ENCODE measurements at regions not wholly inside any gene's neighbourhood (a gene's known extent, or its start where the extent isn't known, plus 50 kb on each side); places are given as distances from the start of the nearest gene placed in this dataset.
A peak's percentile ranks its signal among the peaks of the same experiment; 100 is the strongest.

- FAIRE-seq = no peak
- peak in 2 of 5 donors; percentile 5 to 13 for DNase-seq
- no peak overlapping the region for H3K9ac ChIP-seq (ENCODE audit: low read length in 3 of 3)
- no peak for TF ChIP-seq CTCF (IDR thresholded peaks at IDR 0.05; ENCODE audit: borderline replicate concordance, extremely low read depth, insufficient read depth)
- no peaks in the 10 kb centered on the region for H3K27me3 ChIP-seq (ENCODE audit: control insufficient read depth, insufficient read depth, low read length)
- no peak overlapping the region for H3K27ac ChIP-seq (ENCODE audit: low read depth in 2 of 2, low read length in 2 of 2)
- no peaks in the 10 kb centered on the region for H3K36me3 ChIP-seq (ENCODE audit: control insufficient read depth in 2 of 3, insufficient read depth in 3 of 3, low read length in 3 of 3)
- no peak overlapping the region for H3K4me3 ChIP-seq (ENCODE audit: low read length in 3 of 3)
- no peaks in the 10 kb centered on the region for H3K4me1 ChIP-seq (ENCODE audit: control insufficient read depth in 2 of 3, insufficient read depth in 2 of 3, low read depth in 1 of 3, low read length in 3 of 3)
- no peaks in the 10 kb centered on the region for H3K9me3 ChIP-seq (ENCODE audit: control insufficient read depth in 2 of 3, insufficient read depth in 1 of 3, low read length in 3 of 3)
- intact Hi-C loops (cut with DNase I) = no loop called here
Observed at GRCh38 chr14:43204816-43205215, 1302.3 kb downstream of the FSCB start.

- H3K4me3 ChIP-seq (ENCODE audit: low read length in 3 of 3) = no peak overlapping the region
- H3K36me3 ChIP-seq (ENCODE audit: control insufficient read depth in 2 of 3, insufficient read depth in 3 of 3, low read length in 3 of 3) = no peaks in the 10 kb centered on the region
- H3K27me3 ChIP-seq (ENCODE audit: control insufficient read depth, insufficient read depth, low read length) = no peaks in the 10 kb centered on the region
- no peak for DNase-seq
- peak; percentile 27 for FAIRE-seq
- H3K4me1 ChIP-seq (ENCODE audit: control insufficient read depth in 2 of 3, insufficient read depth in 2 of 3, low read depth in 1 of 3, low read length in 3 of 3) = no peaks in the 10 kb centered on the region
- no peak for TF ChIP-seq CTCF (IDR thresholded peaks at IDR 0.05; ENCODE audit: borderline replicate concordance, extremely low read depth, insufficient read depth)
- H3K27ac ChIP-seq (ENCODE audit: low read depth in 2 of 2, low read length in 2 of 2) = no peak overlapping the region
- H3K9ac ChIP-seq (ENCODE audit: low read length in 3 of 3) = no peak overlapping the region
- no peaks in the 10 kb centered on the region for H3K9me3 ChIP-seq (ENCODE audit: control insufficient read depth in 2 of 3, insufficient read depth in 1 of 3, low read length in 3 of 3)
- intact Hi-C loops (cut with DNase I) = no loop called here
Observed at GRCh38 chr14:43200519-43200918, 1306.6 kb downstream of the FSCB start.

- H3K9ac ChIP-seq (ENCODE audit: low read length in 3 of 3) = no peak overlapping the region
- intact Hi-C loops (cut with DNase I) = no loop called here
- no peaks in the 10 kb centered on the region for H3K36me3 ChIP-seq (ENCODE audit: control insufficient read depth in 2 of 3, insufficient read depth in 3 of 3, low read length in 3 of 3)
- H3K9me3 ChIP-seq (ENCODE audit: control insufficient read depth in 2 of 3, insufficient read depth in 1 of 3, low read length in 3 of 3) = no peaks in the 10 kb centered on the region
- no peaks in the 10 kb centered on the region for H3K27me3 ChIP-seq (ENCODE audit: control insufficient read depth, insufficient read depth, low read length)
- H3K4me3 ChIP-seq (ENCODE audit: low read length in 3 of 3) = no peak overlapping the region
- H3K4me1 ChIP-seq (ENCODE audit: control insufficient read depth in 2 of 3, insufficient read depth in 2 of 3, low read depth in 1 of 3, low read length in 3 of 3) = no peaks in the 10 kb centered on the region
- TF ChIP-seq CTCF (IDR thresholded peaks at IDR 0.05; ENCODE audit: borderline replicate concordance, extremely low read depth, insufficient read depth) = no peak
- no peak overlapping the region for H3K27ac ChIP-seq (ENCODE audit: low read depth in 2 of 2, low read length in 2 of 2)
- DNase-seq = no peak
- FAIRE-seq = no peak
Observed at GRCh38 chr14:43198465-43198864, 1308.6 kb downstream of the FSCB start.

GRCh38 chr14:43184540-43184939, 1322.5 kb downstream of the FSCB start:
- TF ChIP-seq CTCF (IDR thresholded peaks at IDR 0.05; ENCODE audit: borderline replicate concordance, extremely low read depth, insufficient read depth) = no peak
- Histone ChIP-seq H3K9me3 (ENCODE audit: control insufficient read depth in 2 of 3, insufficient read depth in 1 of 3, low read length in 3 of 3) (no peaks in the 10 kb centered on the region), H3K36me3 (ENCODE audit: control insufficient read depth in 2 of 3, insufficient read depth in 3 of 3, low read length in 3 of 3) (no peaks in the 10 kb centered on the region), H3K27me3 (ENCODE audit: control insufficient read depth, insufficient read depth, low read length) (no peaks in the 10 kb centered on the region), H3K4me1 (ENCODE audit: control insufficient read depth in 2 of 3, insufficient read depth in 2 of 3, low read depth in 1 of 3, low read length in 3 of 3) (no peaks in the 10 kb centered on the region), H3K27ac (ENCODE audit: low read depth in 2 of 2, low read length in 2 of 2) (no peak overlapping the region), H3K9ac (ENCODE audit: low read length in 3 of 3) (no peak overlapping the region), H3K4me3 (ENCODE audit: low read length in 3 of 3) (no peak overlapping the region)
- FAIRE-seq = no peak
- intact Hi-C loops (cut with DNase I) = no loop called here
- no peak for DNase-seq

All from kidney (tissue), 13 donors.